ENCODE measurements at regions not wholly inside any gene's neighbourhood (a gene's known extent, or its start where the extent isn't known, plus 50 kb on each side); places are given as distances from the start of the nearest gene placed in this dataset.

DNA sequence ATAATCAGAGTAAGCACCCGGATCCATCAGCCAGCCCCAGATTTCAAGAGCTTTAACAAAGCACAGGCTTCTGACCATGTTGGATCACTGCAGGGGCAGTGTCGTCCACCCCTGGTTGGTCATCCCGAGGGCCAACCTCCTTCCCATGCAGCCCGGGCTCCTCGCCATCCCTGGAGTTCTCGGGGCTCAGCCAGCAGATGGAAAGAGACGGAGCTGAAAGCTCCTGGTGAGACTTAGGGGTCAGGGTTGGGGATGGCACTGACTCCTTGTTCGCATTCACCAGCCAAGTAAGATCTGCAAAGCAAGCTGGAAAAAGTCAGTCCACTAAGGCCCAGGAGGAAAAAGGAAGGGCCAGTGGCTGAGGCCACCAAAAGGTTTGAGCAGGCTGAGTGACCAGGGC, 888.9 kb downstream of the BRD1 start:
- TF ChIP-seq, protein P1, sequence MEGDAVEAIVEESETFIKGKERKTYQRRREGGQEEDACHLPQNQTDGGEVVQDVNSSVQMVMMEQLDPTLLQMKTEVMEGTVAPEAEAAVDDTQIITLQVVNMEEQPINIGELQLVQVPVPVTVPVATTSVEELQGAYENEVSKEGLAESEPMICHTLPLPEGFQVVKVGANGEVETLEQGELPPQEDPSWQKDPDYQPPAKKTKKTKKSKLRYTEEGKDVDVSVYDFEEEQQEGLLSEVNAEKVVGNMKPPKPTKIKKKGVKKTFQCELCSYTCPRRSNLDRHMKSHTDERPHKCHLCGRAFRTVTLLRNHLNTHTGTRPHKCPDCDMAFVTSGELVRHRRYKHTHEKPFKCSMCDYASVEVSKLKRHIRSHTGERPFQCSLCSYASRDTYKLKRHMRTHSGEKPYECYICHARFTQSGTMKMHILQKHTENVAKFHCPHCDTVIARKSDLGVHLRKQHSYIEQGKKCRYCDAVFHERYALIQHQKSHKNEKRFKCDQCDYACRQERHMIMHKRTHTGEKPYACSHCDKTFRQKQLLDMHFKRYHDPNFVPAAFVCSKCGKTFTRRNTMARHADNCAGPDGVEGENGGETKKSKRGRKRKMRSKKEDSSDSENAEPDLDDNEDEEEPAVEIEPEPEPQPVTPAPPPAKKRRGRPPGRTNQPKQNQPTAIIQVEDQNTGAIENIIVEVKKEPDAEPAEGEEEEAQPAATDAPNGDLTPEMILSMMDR (IDR thresholded peaks at IDR 0.05; ENCODE audit: control insufficient read depth, insufficient read depth, low read depth, low read length, missing control alignments), result no peak
- DNase-seq (ENCODE audit: low read depth), result no peak
- no peak overlapping the region for H3K4me3 ChIP-seq (ENCODE audit: control insufficient read depth, low read depth, low read length)

DNA sequence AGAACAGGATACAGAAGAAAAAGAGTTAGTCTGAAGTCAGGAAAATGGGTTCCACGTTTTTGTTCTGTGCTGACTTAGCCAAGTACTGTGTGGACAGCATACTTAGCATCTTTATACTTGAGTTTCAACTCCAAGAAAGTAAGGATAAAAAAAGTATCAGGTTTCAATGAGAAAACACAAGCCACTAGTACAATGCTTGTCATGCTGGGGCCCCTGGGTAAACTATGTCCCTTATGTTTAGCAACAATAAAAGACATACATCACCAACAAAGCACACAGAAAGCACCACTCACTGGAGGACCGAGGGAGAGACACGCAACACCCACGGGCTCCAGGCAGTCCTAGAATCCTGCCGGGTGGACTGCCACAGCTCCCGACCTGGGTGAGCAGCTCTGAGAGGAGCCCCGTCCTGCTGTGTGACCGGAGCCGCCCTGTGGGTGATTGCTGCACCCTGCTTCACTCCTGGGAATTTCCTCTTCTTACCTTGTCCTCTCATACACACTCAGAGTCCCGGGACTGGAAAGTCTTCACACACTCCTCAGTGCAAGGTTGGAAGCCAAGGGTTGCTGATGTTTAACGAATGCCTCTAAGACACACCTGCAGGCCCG, 890.5 kb downstream of the BRD1 start:
- H3K4me3 ChIP-seq (ENCODE audit: control insufficient read depth, low read depth, low read length), result no peak overlapping the region
- no peak for DNase-seq (ENCODE audit: low read depth)
- TF ChIP-seq, protein P1 (IDR thresholded peaks at IDR 0.05; ENCODE audit: control insufficient read depth, insufficient read depth, low read depth, low read length, missing control alignments), result no peak

DNA sequence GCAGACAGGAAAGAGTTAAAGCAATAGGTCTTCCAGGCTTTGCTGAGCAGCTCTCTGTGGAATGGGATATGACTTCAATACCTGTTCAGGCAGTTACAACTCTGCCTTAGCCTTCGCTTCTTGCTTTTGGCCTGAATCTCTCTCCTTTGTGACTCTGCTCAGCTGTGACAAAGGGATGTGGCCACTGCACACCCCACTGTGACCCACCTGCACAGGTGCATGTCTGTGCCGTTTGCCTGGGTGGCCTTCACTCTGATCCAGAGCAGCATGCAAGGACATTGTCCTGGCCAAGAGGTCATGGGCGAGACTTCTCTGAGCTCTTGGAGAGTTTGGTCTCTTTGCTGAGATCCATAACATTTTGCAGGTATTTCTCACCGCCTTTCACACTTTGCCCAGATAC, 891.3 kb downstream of the BRD1 start:
- DNase-seq (ENCODE audit: low read depth), result no peak
- TF ChIP-seq, protein P1 (IDR thresholded peaks at IDR 0.05; ENCODE audit: control insufficient read depth, insufficient read depth, low read depth, low read length, missing control alignments), result no peak
- no peak overlapping the region for H3K4me3 ChIP-seq (ENCODE audit: control insufficient read depth, low read depth, low read length)

DNA sequence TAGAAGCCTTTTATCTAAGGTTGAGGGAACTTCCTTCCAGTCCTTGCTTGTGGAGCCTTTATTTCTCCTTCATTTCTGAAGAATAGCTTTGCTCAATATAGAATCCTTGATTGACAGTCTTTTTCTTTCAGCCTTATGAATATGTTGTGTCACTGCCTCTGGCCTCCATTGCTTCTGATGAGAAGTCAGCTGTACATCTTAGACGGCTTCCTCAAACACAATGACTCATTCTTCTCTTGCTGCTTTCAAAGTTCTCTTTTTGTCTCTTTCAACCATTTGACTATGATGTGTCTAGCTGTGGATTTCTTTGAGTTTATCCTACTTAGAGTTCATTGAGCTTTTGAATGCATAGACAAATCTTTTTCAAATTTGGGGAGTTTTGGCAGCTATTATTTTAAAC, 893.2 kb downstream of the BRD1 start:
- H3K4me3 ChIP-seq (ENCODE audit: control insufficient read depth, low read depth, low read length), result no peak overlapping the region
- TF ChIP-seq, protein P1 (IDR thresholded peaks at IDR 0.05; ENCODE audit: control insufficient read depth, insufficient read depth, low read depth, low read length, missing control alignments), result no peak
- DNase-seq (ENCODE audit: low read depth), result no peak

DNA sequence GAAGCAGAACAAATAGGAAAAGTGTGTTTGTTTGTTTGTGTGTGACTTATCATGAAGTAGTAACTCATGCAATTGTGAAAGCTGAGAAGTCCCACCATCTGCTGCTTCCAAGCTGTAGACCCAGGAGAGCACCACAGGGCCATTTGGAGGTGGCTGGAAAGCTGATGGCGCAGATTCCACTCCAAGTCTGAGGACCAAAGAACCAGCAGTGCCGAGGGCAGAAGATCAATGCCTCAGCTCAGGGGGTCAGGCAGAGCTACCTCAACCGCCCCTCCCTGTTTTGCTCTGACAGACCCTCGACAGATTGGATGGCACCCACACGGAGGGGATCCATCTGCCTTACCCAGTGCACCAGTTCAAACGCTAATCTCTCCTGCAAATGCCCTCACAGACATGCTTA, 896.2 kb downstream of the BRD1 start:
- no peak for DNase-seq (ENCODE audit: low read depth)
- TF ChIP-seq, protein P1 (IDR thresholded peaks at IDR 0.05; ENCODE audit: control insufficient read depth, insufficient read depth, low read depth, low read length, missing control alignments), result no peak
- H3K4me3 ChIP-seq (ENCODE audit: control insufficient read depth, low read depth, low read length), result no peak overlapping the region

DNA sequence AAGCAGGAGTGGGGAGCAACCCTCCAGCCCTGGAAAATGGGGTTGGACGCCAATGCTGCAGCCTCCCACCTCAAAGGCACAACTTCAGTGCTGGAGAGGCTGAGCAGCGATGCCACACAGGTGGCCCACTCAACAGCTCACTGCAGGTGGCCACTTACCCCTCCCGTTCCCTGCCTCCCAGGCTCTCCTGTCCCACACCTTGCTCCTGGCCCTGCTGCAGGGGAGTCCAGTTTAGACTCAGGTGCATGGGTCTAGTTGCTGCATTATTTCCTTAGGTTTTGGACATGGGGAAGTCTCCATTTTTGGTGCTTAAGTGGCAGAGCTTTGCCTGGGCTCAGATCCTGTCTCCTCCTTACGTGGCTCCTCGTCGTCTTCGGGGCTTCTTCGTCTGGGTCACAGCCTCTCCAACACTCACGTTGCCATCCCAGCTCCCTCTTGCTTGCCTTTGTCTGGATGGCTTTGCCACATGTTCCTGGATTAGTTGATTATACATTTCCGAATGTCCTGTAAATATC, 898.3 kb downstream of the BRD1 start:
- TF ChIP-seq, protein P1 (IDR thresholded peaks at IDR 0.05; ENCODE audit: control insufficient read depth, insufficient read depth, low read depth, low read length, missing control alignments), result no peak
- no peak for DNase-seq (ENCODE audit: low read depth)
- H3K4me3 ChIP-seq (ENCODE audit: control insufficient read depth, low read depth, low read length), result no peak overlapping the region

Measured in AG09309 (cell line).